ENCODE measurements at regions not wholly inside any gene's neighbourhood (a gene's known extent, or its start where the extent isn't known, plus 50 kb on each side); places are given as distances from the start of the nearest gene placed in this dataset.

DNA sequence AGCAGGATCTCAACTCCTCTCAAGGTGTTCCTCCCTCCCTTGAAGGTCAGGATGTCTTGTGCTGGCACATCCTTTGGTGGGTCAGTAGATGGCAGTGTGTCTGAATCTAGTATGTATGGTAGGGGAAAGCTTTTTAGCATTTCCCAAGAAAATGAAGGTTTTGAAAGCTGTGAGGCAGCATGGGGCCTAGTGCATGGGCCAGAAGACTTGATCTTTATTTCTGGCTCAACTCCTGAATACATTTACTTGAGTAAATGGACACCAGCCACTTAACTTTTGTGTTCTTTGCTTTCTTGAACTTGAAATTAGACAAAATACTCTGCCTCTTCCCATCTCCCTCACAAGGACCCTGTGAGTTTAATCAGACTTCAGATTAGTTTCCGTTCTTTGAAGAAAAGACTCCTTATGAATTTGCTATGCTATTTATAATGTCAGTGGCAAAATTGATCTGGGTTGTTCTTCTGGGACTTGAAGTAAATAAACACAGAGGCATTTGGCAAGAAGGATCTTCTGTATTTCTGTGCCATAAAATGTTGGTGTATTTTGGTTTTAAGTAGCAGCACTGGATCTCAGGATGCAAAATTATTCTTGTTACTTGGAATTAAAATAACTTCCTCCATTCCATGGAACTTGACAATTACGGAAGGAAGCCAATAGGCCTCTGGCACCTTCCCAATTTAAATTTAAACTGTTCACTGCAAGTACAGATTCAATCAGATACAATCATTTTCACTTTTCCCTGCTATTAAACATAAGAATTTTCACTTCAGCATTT lies 288.8 kb downstream of the CASP12 start:
- ChIA-PET POLR2A (no interaction called here), CTCF (interaction anchor here (0.6 to 2.9 kb wide), 7 partner anchors 9 to 1253 kb away, joined by 3 to 22 read pairs (median 4); no protein-coding TSS in a partner anchor)
- DNase-seq (ENCODE audit: low read depth, low spot score), result no peak
- TF ChIP-seq, protein P1, sequence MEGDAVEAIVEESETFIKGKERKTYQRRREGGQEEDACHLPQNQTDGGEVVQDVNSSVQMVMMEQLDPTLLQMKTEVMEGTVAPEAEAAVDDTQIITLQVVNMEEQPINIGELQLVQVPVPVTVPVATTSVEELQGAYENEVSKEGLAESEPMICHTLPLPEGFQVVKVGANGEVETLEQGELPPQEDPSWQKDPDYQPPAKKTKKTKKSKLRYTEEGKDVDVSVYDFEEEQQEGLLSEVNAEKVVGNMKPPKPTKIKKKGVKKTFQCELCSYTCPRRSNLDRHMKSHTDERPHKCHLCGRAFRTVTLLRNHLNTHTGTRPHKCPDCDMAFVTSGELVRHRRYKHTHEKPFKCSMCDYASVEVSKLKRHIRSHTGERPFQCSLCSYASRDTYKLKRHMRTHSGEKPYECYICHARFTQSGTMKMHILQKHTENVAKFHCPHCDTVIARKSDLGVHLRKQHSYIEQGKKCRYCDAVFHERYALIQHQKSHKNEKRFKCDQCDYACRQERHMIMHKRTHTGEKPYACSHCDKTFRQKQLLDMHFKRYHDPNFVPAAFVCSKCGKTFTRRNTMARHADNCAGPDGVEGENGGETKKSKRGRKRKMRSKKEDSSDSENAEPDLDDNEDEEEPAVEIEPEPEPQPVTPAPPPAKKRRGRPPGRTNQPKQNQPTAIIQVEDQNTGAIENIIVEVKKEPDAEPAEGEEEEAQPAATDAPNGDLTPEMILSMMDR (IDR thresholded peaks at IDR 0.05; ENCODE audit: insufficient read depth, low read length, missing control alignments), result peak; percentile 79
- no peak overlapping the region for H3K4me3 ChIP-seq (ENCODE audit: low read depth, low read length)

DNA sequence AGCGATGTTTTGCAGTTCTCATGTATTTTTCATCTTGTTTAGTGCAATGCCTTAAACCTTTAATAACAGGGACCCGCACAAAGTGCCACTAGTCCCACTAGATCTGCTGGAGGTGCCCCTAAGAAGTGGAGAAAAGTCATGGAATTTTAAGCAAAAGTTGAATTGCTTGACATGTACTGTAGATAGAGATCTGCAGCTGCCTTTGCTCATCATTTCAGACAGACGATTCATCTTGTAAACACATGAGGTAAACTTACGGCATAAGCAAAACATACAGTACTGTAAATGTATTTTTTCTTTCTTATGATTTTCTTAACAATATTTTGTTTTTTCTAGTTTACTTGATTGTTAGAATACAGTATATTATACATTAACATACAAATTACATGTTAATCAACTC lies 295.6 kb downstream of the CASP12 start:
- DNase-seq (ENCODE audit: low read depth, low spot score), result no peak
- ChIA-PET POLR2A (no interaction called here), CTCF (no interaction called here)
- TF ChIP-seq, protein P1 (IDR thresholded peaks at IDR 0.05; ENCODE audit: insufficient read depth, low read length, missing control alignments), result no peak
- no peak overlapping the region for H3K4me3 ChIP-seq (ENCODE audit: low read depth, low read length)

- DNase-seq (ENCODE audit: low read depth, low spot score), result no peak
- ChIA-PET POLR2A (no interaction called here), CTCF (no interaction called here)
- no peak overlapping the region for H3K4me3 ChIP-seq (ENCODE audit: low read depth, low read length)
- TF ChIP-seq, protein P1 (IDR thresholded peaks at IDR 0.05; ENCODE audit: insufficient read depth, low read length, missing control alignments), result no peak
Observed at GRCh38 chr11:104594228-104594958, 303.9 kb downstream of the CASP12 start.

DNA sequence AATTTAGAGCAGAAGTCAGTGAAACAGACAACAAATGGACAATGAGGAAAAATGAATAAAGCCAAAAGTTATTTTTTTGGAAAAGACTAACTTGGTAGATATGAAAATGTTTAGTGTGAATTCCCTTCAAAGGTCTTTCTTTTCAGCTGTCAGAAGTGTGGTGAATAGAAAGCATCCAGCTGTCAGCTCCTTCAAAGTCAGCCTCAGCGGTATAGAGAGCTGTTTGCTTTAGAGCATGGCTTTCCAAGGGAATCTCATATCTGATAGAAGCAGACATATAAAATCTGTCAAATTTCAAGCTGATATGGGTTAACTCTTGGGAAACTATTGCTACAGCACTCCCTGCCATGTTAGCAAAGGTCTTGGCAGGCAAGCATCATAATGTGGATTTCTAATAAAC lies 309.3 kb downstream of the CASP12 start:
- TF ChIP-seq, protein P1 (IDR thresholded peaks at IDR 0.05; ENCODE audit: insufficient read depth, low read length, missing control alignments), result no peak
- POLR2A ChIA-PET, result no interaction called here
- DNase-seq (ENCODE audit: low read depth, low spot score), result no peak
- H3K4me3 ChIP-seq (ENCODE audit: low read depth, low read length), result no peak overlapping the region
- CTCF ChIA-PET, result no interaction called here

GRCh38 chr11:104588446-104588845 lies 309.8 kb downstream of the CASP12 start:
- no peak for DNase-seq (ENCODE audit: low read depth, low spot score)
- H3K4me3 ChIP-seq (ENCODE audit: low read depth, low read length), result no peak overlapping the region
- TF ChIP-seq, protein P1 (IDR thresholded peaks at IDR 0.05; ENCODE audit: insufficient read depth, low read length, missing control alignments), result no peak
- ChIA-PET CTCF (no interaction called here), POLR2A (no interaction called here)

GRCh38 chr11:104584823-104585222 lies 313.4 kb downstream of the CASP12 start:
- ChIA-PET CTCF (no interaction called here), POLR2A (no interaction called here)
- no peak overlapping the region for H3K4me3 ChIP-seq (ENCODE audit: low read depth, low read length)
- DNase-seq (ENCODE audit: low read depth, low spot score), result no peak
- TF ChIP-seq, protein P1 (IDR thresholded peaks at IDR 0.05; ENCODE audit: insufficient read depth, low read length, missing control alignments), result no peak

All from AG04449 (cell line).